HT1080 (cell line): ENCODE measurements at regions not wholly inside any gene's neighbourhood (a gene's known extent, or its start where the extent isn't known, plus 50 kb on each side); places are given as distances from the start of the nearest gene placed in this dataset.
A peak's percentile ranks its signal among the peaks of the same experiment; 100 is the strongest.
"Not testable (repeated sequence)": the region's sequence is repeated elsewhere in the genome, so short reads cannot be mapped to it uniquely, and the experiment has no call there.

Experiments
- DNase-seq: peaks from one replicate; pipeline ENCODE4 v3.0.0-alpha.2; 2015; ENCODE audit warnings: low read depth

DNA sequence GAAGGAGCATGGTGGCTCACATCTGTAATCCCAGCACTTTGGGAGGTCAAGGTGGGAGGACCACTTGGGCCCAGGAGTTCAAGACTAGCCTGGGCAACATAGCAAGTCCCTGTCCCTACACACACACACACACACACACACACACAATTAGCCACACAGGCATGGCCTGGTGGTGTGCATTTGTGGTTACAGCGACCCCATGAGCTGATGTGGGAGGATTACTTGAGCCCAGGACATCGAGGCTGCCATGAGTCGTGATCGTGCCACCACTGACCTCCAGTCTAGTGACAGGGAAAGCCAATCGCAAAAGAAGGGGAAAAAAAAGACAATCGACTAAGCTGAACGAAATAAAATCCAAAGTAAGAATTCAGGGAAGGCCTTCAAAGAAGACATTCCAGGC is 67.9 kb downstream of the TBX3 start:
- DNase-seq, result no peak

GRCh38 chr12:114614040-114614439 is 69.9 kb downstream of the TBX3 start:
- no peak for DNase-seq

- DNase-seq, result no peak
Observed at GRCh38 chr12:114612062-114612461, 71.9 kb downstream of the TBX3 start.

GRCh38 chr12:114611145-114612018 is 72.6 kb downstream of the TBX3 start:
- DNase-seq, result no peak

DNA sequence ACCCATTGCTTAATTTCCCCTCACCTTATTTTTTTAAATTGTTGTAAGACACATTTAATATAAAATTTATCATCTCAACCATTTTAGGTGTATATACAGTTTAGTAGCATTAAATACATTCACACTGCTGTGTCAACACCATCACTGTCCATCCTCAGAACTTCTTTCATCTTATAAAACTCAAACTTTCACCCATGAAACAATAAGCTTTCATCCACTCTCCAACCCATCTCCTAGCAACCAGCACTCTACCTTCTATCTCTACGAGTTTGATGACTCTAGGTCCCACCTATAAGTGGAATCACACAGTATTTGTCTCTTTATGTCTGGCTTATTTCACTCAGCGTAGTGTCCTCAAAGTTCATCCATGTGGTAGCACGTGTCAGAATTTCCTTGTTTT is 75.5 kb downstream of the TBX3 start:
- DNase-seq, result no peak

GRCh38 chr12:114605918-114606317 is 78.1 kb downstream of the TBX3 start:
- no peak for DNase-seq

DNA sequence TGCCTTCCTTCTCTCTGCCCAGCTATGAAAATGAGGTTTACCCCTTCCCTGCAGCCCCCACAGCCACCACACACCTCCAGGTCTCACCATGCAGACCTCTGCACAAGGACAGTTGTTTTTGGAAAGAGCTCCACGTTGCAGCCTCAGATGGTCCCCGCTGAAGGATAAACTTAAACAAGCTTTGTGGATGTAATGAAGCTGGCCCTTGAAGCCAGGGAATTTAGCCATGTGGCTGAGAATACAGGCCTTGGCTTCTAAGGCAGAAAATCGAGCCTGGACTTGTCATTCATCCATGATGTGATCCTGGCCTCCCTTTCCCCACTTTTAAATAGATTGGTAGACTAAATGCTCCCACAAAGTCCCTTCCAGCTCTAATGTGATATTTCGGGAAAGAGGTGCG is 79.4 kb downstream of the TBX3 start:
- DNase-seq, result no peak

DNA sequence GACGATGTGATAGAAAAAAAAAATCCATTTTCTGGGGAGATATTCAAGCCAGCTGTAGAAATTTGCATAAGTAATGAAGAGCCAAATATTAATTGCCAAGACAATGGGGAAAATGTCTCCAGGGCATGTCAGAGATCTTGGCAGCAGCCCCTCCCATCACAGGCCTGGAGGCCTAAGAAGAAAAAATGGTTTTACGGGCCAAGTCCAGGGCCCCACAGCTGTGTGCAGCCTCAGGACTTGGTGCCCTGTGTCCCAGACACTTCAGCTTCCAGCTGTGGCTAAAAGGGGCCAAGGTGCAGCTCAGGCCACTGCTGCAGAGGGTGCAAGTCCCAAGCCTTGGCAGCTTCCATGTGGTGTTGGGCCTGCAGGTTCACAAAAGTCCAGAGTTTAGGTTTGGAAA is 83.4 kb downstream of the TBX3 start:
- not testable (repeated sequence) for DNase-seq

DNA sequence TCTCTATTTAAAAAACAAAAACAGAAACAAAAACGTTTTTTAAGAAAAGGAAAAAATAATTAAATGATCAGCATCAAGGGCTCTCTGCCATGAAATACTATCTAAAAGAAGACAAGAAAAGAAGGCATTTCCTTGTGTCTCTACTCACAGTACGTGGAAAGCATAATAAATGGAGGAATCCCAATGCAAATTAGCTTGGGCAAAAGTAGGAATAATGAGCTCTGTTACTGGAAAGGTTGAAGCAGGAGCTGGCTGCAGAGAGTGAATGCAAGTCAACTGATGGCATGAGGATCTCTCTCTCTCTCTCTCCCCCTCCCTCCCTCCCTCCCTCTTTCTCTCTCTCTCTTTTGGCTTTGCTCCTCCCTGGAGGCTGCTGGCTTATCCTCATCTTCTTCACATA is 85.9 kb downstream of the TBX3 start:
- no peak for DNase-seq

- DNase-seq, result no peak
Observed at GRCh38 chr12:114592946-114593345, 91.0 kb downstream of the TBX3 start.

DNA sequence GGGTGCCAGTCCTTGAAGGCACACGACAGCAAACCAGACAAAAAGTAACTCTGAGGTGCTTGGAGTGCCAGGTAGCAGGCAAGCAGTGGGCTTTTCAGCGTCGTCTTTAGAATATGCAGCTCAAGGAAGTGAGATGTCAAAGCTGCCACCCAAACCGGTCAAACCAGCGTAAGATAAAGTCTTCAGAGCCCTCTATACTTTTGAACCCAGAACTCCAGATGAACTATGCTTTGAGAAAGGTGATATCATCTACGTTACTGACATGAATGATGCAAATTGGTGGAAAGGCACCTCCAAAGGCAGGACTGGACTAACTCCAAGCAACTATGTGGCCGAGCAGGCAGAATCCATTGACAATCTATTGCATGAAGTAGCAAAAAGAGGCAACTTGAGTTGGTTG is 95.9 kb downstream of the TBX3 start:
- no peak for DNase-seq

DNA sequence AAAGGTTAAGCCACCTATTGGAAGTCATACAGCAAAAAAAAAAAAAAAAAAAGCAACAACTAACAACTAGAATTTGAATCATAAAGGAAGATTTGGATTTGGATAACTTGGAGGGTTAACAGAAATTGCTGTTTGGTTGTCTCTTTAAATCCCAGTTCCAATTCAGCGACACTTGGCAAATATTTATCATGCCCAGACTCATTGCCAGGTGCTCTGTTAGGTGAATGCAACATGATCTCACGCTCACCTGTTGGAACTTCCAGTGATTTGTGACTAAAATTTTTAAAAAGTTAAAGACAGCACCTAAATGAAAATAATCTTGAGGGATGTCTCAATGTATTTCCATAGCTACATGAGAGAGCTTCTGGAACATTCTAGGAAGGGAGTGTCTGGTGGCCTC is 103.7 kb downstream of the TBX3 start:
- no peak for DNase-seq

DNA sequence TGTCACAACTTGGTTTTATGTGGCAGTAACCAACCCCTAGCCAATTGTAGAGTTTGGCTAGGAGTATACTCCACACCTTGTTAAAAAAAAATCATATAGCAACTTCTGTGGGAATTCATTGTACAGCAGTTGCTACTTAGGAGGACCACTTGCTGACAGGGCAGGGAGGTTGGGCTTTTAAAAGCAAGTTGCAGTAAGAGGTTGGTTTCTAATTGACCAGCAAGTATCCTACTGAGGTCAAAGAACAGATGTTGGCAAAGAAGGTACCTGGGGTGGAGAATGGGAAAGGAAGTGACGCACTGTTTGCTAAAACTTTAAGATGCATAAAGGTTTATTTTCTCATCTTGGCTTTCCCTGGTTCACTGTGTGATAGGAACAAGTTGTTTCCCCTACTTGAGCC is 104.6 kb downstream of the TBX3 start:
- no peak for DNase-seq

DNA sequence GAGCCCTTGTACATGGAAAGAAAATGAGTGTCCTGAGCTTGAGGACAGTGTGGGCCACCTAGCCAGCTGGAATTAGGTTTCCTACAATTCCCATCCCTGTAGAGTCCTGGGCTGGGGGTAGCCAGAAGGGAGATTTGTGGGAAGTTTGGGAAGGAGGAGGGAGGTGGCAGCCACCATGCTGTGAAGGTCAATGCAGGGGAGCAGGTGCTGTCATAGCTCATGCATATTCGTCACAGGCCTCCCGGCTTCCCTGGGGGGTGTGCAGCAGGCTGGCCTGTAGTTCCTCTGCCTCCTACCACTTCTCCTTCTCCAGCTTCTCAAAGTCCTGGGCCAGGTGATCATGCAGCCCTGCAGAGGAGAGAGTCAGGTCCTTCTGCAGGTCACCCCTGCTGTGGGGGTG is 121.3 kb downstream of the TBX3 start:
- DNase-seq, result no peak

- no peak for DNase-seq
Observed at GRCh38 chr12:114555451-114555850, 128.5 kb downstream of the TBX3 start.

GRCh38 chr12:114547636-114548035 is 136.3 kb downstream of the TBX3 start:
- DNase-seq, result no peak

GRCh38 chr12:114530417-114530816 is 124.5 kb upstream of the TBX5 start:
- DNase-seq, result no peak

GRCh38 chr12:114529966-114530365 is 124.0 kb upstream of the TBX5 start:
- DNase-seq, result no peak

DNA sequence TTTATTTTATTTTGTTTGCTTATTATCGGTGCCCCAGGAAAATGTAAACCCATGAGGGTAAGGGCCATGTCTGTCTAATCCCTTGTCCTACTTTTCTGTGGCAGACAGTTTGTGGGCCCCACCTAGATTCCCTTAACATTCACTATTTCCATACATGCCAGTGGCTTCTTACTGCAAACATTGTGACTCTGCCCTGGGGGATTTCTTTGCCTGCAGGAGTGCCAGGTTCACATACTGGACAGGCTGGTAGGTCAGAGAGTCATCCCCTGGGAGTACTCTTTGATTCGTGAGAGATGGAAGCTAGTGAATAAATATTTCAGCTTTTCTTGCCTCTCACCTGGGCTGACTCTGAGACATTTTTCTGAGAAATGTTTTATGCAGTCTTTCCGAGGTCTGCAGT is 122.8 kb upstream of the TBX5 start:
- DNase-seq, result no peak

DNA sequence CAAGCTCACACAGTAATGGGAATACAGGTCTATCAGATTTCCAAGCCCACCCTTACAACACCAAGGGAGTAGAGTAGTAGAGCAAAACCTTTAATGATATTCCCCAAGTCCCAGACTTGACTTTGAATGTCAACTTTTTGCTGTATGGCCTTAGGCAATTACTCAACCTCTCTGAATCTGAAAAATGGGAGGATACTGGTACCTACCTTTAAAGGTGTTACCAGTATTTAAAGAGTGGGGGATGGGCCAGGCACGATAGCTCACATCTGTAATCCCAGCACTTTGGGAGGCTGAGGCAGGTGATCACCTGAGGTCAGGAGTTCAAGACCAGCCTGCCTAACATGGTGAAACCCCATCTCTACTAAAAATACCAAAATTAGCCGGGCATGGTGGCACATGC is 115.2 kb upstream of the TBX5 start:
- not testable (repeated sequence) for DNase-seq

DNA sequence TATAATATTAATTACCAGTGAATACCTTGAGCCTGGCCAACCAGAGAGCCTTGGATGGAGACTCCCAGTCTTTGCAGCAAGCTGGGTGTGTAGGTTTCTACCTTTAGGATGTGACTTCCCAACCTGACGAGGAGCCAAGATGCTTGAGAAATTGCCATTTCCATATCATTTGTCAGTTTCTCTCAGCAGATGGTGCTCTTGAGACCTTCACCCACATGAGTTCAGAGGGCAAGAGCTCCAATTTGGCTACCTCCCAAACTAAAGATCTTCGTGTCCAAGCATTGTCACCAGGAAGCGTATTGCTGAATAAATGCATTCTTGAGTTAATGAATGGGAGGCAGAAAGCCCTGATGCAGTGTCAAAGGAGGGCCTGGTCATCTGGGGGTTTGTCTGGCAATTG is 106.4 kb upstream of the TBX5 start:
- DNase-seq, result no peak

DNA sequence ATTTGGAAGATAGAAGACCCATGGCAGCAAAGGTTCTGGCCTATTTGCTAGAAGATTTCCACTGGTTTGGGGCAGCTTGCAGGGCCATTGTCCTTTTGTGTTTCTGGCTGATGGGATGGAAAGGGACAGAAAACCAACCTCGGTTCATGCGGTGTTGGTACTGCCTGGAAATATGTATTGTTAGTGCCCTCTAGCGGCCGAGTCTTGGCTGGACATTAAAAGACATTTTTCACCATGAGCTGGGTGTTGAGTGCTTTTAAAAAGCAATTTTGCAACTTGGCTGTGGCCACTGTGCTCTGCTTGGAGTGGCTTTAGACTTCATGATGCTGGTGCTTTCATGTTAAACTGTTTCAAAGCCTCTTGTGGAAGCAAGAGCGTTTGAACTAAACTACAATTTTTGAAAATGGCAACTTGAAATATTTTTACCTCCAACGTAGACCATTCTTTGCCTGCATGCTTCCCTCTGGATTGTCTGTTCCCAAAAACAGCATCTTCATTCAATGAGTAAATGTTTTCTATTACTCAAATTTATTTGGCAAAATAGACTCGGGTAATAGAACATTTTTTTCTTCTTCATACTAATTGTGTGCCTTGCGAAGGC is 102.7 kb upstream of the TBX5 start:
- DNase-seq, result peak; percentile 68

DNA sequence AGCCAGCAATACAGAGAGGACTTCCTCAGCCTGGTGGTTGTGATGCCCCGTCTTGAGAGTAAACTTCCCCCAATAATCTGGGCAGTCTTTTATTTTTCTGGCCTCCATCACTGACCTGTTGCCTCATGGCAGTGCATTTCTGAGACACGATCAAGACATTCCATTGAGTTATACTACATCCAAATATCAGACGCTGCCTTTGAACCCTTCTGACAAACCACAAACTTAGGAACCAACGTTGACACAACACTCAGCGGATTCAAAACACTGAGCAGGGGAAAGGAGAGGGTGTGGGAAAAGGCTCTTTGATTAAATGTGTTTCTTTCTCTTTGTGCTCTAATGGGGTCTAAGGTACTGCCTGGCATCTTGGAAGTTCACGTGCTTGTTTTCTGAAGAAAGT is 100.7 kb upstream of the TBX5 start:
- no peak for DNase-seq
